ENCODE measurements at regions not wholly inside any gene's neighbourhood (a gene's known extent, or its start where the extent isn't known, plus 50 kb on each side); places are given as distances from the start of the nearest gene placed in this dataset.

- DNase-seq: no peak
Measured at GRCh38 chr7:24477398-24478136, 95.7 kb upstream of the PALS2 start.

GRCh38 chr7:24478137-24478655 is 95.1 kb upstream of the PALS2 start:
- no peak for DNase-seq

GRCh38 chr7:24480501-24480900 is 92.8 kb upstream of the PALS2 start:
- no peak for DNase-seq

- DNase-seq: no peak
Measured at GRCh38 chr7:24483804-24484203, 89.4 kb upstream of the PALS2 start.

GRCh38 chr7:24492576-24492975 is 80.7 kb upstream of the PALS2 start:
- no peak for DNase-seq

- no peak for DNase-seq
Measured at GRCh38 chr7:24494832-24495231, 78.4 kb upstream of the PALS2 start.

- DNase-seq: no peak
Measured at GRCh38 chr7:24496036-24496435, 77.2 kb upstream of the PALS2 start.

GRCh38 chr7:24498439-24498838 is 74.8 kb upstream of the PALS2 start:
- DNase-seq: no peak

- no peak for DNase-seq
Measured at GRCh38 chr7:24499871-24500270, 73.4 kb upstream of the PALS2 start.

GRCh38 chr7:24500599-24500998 is 72.7 kb upstream of the PALS2 start:
- no peak for DNase-seq

- DNase-seq: no peak
Measured at GRCh38 chr7:24501009-24501408, 72.2 kb upstream of the PALS2 start.

GRCh38 chr7:24501443-24502134 is 71.7 kb upstream of the PALS2 start:
- DNase-seq: no peak

- no peak for DNase-seq
Measured at GRCh38 chr7:24502135-24502488, 71.1 kb upstream of the PALS2 start.

GRCh38 chr7:24503506-24503905 is 69.7 kb upstream of the PALS2 start:
- no peak for DNase-seq

GRCh38 chr7:24504040-24504439 is 69.2 kb upstream of the PALS2 start:
- DNase-seq: no peak

- no peak for DNase-seq
Measured at GRCh38 chr7:24504836-24505235, 68.4 kb upstream of the PALS2 start.

- DNase-seq: no peak
Measured at GRCh38 chr7:24505968-24506367, 67.3 kb upstream of the PALS2 start.

- no peak for DNase-seq
Measured at GRCh38 chr7:24508316-24508715, 64.9 kb upstream of the PALS2 start.

- DNase-seq: no peak
Measured at GRCh38 chr7:24510759-24511158, 62.5 kb upstream of the PALS2 start.

- no peak for DNase-seq
Measured at GRCh38 chr7:24517166-24517565, 56.1 kb upstream of the PALS2 start.

- no peak for DNase-seq
Measured at GRCh38 chr7:24521917-24522623, 51.2 kb upstream of the PALS2 start.

Measured in NCI-H82 (cell line).